ENCODE measurements at regions not wholly inside any gene's neighbourhood (a gene's known extent, or its start where the extent isn't known, plus 50 kb on each side); places are given as distances from the start of the nearest gene placed in this dataset.

DNA sequence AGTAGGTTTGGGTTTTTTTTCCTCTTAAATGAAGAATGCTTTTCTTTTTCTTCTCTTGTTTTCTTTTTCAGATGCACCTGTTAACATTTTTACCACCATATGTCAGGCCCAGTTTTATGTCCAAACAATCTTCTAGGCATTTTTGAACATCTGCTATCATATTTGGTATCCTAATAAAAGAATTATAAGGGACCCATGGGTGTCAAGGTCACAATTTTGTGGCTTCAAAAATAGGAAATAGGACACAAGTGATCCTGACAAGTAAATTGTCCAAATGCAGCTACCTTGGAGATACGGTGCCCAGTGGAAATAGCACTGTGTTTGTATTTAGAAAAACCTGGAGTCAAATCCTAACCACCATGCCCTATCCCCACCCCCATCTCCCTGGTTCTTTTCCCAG is 270.3 kb downstream of the MZT1 start:
- TF ChIP-seq, protein P1, sequence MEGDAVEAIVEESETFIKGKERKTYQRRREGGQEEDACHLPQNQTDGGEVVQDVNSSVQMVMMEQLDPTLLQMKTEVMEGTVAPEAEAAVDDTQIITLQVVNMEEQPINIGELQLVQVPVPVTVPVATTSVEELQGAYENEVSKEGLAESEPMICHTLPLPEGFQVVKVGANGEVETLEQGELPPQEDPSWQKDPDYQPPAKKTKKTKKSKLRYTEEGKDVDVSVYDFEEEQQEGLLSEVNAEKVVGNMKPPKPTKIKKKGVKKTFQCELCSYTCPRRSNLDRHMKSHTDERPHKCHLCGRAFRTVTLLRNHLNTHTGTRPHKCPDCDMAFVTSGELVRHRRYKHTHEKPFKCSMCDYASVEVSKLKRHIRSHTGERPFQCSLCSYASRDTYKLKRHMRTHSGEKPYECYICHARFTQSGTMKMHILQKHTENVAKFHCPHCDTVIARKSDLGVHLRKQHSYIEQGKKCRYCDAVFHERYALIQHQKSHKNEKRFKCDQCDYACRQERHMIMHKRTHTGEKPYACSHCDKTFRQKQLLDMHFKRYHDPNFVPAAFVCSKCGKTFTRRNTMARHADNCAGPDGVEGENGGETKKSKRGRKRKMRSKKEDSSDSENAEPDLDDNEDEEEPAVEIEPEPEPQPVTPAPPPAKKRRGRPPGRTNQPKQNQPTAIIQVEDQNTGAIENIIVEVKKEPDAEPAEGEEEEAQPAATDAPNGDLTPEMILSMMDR (IDR thresholded peaks at IDR 0.05 in 2 of 3, conservative IDR thresholded peaks at IDR 0.05 in 1 of 3; ENCODE audit: borderline replicate concordance in 1 of 3, insufficient read depth in 1 of 3, low read depth in 2 of 3, low read length in 2 of 3): no peak
- TF ChIP-seq EZH2 (IDR thresholded peaks at IDR 0.05): no peak
- no peak for TF ChIP-seq POLR2A (IDR thresholded peaks at IDR 0.05; ENCODE audit: borderline replicate concordance, extremely low read depth, insufficient read depth, insufficient read length)
- no peak for TF ChIP-seq SP1 (IDR thresholded peaks at IDR 0.05; ENCODE audit: low read depth)
- no peak for TF ChIP-seq ATF3 (IDR thresholded peaks at IDR 0.05)
- no peak for TF ChIP-seq POLR2AphosphoS5 (IDR thresholded peaks at IDR 0.05; ENCODE audit: low read depth, low read length)
- TF ChIP-seq SIN3A (IDR thresholded peaks at IDR 0.05; ENCODE audit: low read depth): no peak
- no peak for TF ChIP-seq FOSL1 (IDR thresholded peaks at IDR 0.05; ENCODE audit: low read depth)
- TF ChIP-seq CEBPB (IDR thresholded peaks at IDR 0.05; ENCODE audit: low read depth): no peak
